Activated T-cell treated with anti-CD3 and anti-CD28 coated beads, Interleukin-2, amount 50 U/mL, for 1 hour (primary cell): ENCODE measurements at regions not wholly inside any gene's neighbourhood (a gene's known extent, or its start where the extent isn't known, plus 50 kb on each side); places are given as distances from the start of the nearest gene placed in this dataset.

ENCODE experiments used
- DNase-seq: peaks from one replicate; pipeline ENCODE4 v3.0.0-alpha.2; 2020

- DNase-seq = no peak
Observed at GRCh38 chrX:128165884-128166408, 113.7 kb upstream of the ACTRT1 start.

- DNase-seq = no peak
Observed at GRCh38 chrX:128156204-128156603, 104.0 kb upstream of the ACTRT1 start.

GRCh38 chrX:128142745-128143144 lies 90.5 kb upstream of the ACTRT1 start:
- no peak for DNase-seq

- DNase-seq = no peak
Observed at GRCh38 chrX:128106630-128107029, 54.4 kb upstream of the ACTRT1 start.

DNA sequence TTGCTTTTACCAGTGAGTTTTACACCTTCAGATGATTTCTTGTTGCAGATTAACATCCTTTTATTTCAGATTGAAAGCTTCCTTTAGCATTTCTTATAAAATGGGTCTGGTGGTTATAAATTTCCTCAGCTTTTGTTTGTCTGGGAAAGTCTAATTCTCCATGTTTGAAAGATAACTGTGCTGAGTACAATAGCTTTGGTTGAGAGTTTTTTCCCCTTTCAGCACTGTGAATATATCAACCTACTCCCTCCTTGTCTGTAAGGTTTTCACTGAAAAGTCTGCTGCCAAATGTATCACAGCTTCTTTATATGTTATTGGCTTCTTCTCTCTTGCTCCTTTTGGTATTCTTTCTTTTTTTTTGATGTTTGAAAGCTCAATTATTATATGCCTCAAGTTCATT lies 53.5 kb upstream of the ACTRT1 start:
- DNase-seq = no peak
